Progenitor cell of endocrine pancreas (in vitro differentiated cells): ENCODE measurements at regions not wholly inside any gene's neighbourhood (a gene's known extent, or its start where the extent isn't known, plus 50 kb on each side); places are given as distances from the start of the nearest gene placed in this dataset.

Source experiments
- DNase-seq: peaks from one replicate; pipeline ENCODE4 v3.0.0; 2021; ENCODE audit warnings: low spot score; ENCODE audit not compliant: unreplicated experiment
- H3K27ac Mint-ChIP-seq: 2 replicates; pipeline ENCODE4 v1.8.0; 2021; ENCODE audit warnings: mild to moderate bottlenecking, moderate library complexity, mixed read lengths
- H3K27me3 Mint-ChIP-seq: 2 replicates; pipeline ENCODE4 v1.8.0; 2021; ENCODE audit warnings: mixed read lengths
- H3K36me3 Mint-ChIP-seq: 2 replicates; pipeline ENCODE4 v1.8.0; 2022; ENCODE audit warnings: mixed read lengths; ENCODE audit not compliant: insufficient read depth
- H3K4me1 Mint-ChIP-seq: 2 replicates; pipeline ENCODE4 v1.8.0; 2021; ENCODE audit warnings: low read depth, mixed read lengths
- H3K4me3 Mint-ChIP-seq: 2 replicates; pipeline ENCODE4 v1.8.0; 2021; ENCODE audit warnings: low read depth, mild to moderate bottlenecking, moderate library complexity, mixed read lengths
- H3K9me3 Mint-ChIP-seq: 2 replicates; pipeline ENCODE4 v1.8.0; 2021; ENCODE audit warnings: low read depth, mixed read lengths
- CTCF ChIP-seq: fragments of 200-600 bp; sonication (generic); IDR thresholded peaks from one replicate; pipeline ENCODE4 v1.5.0; 2021; ENCODE audit warnings: antibody characterized with exemption, mild to moderate bottlenecking; ENCODE audit not compliant: unreplicated experiment

GRCh38 chr14:32015166-32015565 is 61.9 kb upstream of the ARHGAP5 start:
- Mint-ChIP-seq H3K36me3 (no peaks in the 10 kb centered on the region), H3K4me1 (peaks cover 18% of the 10 kb centered on the region), H3K27me3 (no peaks in the 10 kb centered on the region), H3K4me3 (no peak overlapping the region), H3K27ac (no peak overlapping the region), H3K9me3 (no peaks in the 10 kb centered on the region)
- no peak for DNase-seq
- no peak for TF ChIP-seq CTCF

DNA sequence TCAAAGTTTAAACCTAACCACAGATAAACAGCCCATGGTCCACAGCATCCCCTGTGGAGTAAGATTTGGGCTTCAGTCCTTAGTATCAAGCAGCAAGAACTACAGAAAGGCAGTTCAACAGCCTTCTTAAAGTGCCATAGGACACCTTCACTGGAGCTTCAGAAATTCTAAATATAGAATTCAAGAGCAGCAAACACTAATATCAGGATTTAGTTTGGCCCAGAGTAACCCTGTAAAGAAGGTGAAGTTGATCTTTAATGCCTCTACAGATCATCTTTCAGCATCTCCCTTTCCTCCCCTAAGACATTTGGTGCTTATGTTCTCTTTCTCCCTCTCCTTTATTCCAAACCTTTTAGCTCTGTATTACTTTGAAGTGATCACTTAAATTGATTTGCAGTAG is 59.5 kb upstream of the ARHGAP5 start:
- no peak for DNase-seq
- Mint-ChIP-seq H3K4me1 (peaks cover 21% of the 10 kb centered on the region), H3K9me3 (no peaks in the 10 kb centered on the region), H3K27ac (peak overlapping the region; percentile 38), H3K27me3 (no peaks in the 10 kb centered on the region), H3K4me3 (no peak overlapping the region), H3K36me3 (peaks cover 2% of the 10 kb centered on the region)
- no peak for TF ChIP-seq CTCF

GRCh38 chr14:32018391-32019092 is 58.6 kb upstream of the ARHGAP5 start:
- peaks cover 2% of the 10 kb centered on the region for H3K36me3 Mint-ChIP-seq
- no peak for DNase-seq
- peak overlapping the region; percentile 53 for H3K27ac Mint-ChIP-seq
- no peaks in the 10 kb centered on the region for H3K27me3 Mint-ChIP-seq
- no peak overlapping the region for H3K4me3 Mint-ChIP-seq
- no peaks in the 10 kb centered on the region for H3K9me3 Mint-ChIP-seq
- no peak for TF ChIP-seq CTCF
- peaks cover 21% of the 10 kb centered on the region for H3K4me1 Mint-ChIP-seq

DNA sequence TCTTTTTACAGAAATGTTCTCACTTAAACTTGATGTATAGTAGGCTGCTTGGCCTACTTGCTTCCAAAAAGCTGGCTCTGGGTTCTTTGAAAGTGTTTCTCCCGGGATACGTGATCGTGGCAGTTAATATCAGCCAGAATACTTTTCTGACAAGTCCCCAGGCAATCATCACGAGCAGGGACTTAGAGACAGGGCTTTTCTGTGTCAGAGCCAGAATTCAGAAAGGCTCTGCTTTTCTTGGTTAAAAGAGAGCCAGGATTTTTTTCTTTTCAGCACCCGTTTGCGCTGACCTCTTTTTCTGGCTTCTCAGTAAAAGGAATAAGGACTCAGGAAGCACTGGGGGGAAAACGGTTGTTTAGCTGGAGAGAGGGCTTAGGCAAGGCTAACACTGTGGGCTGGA is 57.8 kb upstream of the ARHGAP5 start:
- Mint-ChIP-seq H3K9me3 (no peaks in the 10 kb centered on the region), H3K4me3 (no peak overlapping the region), H3K27ac (peak overlapping the region; percentile 53), H3K36me3 (peaks cover 2% of the 10 kb centered on the region), H3K27me3 (no peaks in the 10 kb centered on the region), H3K4me1 (peaks cover 21% of the 10 kb centered on the region)
- no peak for DNase-seq
- no peak for TF ChIP-seq CTCF

GRCh38 chr14:32020882-32021281 is 56.2 kb upstream of the ARHGAP5 start:
- Mint-ChIP-seq H3K27me3 (no peaks in the 10 kb centered on the region), H3K27ac (peak overlapping the region; percentile 90), H3K36me3 (peaks cover 2% of the 10 kb centered on the region), H3K4me3 (no peak overlapping the region), H3K4me1 (peaks cover 21% of the 10 kb centered on the region), H3K9me3 (no peaks in the 10 kb centered on the region)
- DNase-seq = no peak
- no peak for TF ChIP-seq CTCF
